ENCODE measurements at regions not wholly inside any gene's neighbourhood (a gene's known extent, or its start where the extent isn't known, plus 50 kb on each side); places are given as distances from the start of the nearest gene placed in this dataset.
"Not testable (repeated sequence)": the region's sequence is repeated elsewhere in the genome, so short reads cannot be mapped to it uniquely, and the experiment has no call there.

- DNase-seq = no peak
Measured at GRCh38 chr10:78419481-78420265, 386.0 kb downstream of the RPS24 start.

DNA sequence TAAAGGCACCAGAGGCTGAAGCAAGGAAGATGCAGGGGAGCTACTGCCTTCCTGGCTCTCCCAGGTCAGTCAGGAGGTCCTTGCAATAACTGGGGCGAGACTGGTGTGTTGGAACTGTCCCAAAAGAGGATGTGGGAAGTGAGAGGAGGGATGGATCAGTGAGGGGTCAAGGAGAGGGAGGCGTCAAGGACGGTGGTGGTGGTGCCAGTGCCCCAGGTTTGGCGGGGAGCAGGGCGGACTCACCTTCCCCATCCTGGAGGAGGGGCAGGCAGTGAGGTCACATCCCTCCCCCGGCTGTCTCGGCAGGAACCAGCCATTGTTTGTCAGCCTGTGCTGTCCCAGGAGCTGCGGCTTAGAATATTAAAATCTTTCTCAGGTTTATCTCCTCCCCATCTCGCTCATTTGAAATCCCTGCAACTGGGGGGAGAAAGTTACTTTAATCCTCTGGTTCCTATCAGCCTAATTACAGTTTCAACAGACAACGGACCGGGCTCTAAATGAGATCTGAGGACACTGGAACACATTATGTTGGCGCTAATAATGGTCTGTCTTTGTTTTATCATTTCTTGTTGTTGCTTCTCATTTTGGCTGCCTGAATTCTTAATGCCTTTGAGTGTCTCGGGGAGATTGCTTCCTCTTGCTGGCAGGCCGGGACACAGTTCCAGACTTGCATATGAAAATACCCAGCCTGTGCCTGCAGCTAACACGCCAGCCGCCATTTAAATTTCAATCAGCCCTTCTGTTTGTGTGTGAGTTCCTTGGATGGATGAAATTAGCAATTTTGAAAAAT is 387.5 kb downstream of the RPS24 start:
- DNase-seq = no peak

DNA sequence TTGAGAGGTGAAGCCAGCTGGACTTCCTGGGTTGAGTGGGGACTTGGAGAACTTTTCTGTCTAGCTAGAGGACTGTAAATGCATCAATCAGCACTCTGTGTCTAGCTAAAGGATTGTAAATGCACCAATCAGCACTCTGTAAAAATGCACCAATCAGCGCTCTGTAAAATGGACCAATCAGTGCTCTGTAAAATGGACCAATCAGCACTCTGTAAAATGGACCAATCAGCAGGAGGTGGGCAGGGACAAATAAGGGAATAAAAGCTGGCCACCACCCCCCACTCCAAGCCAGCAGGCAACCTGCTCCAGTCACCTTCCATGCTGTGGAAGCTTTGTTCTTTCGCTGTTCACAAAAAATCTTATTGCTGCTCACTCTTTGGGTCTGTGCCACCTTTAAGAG is 390.4 kb downstream of the RPS24 start:
- DNase-seq = not testable (repeated sequence)

DNA sequence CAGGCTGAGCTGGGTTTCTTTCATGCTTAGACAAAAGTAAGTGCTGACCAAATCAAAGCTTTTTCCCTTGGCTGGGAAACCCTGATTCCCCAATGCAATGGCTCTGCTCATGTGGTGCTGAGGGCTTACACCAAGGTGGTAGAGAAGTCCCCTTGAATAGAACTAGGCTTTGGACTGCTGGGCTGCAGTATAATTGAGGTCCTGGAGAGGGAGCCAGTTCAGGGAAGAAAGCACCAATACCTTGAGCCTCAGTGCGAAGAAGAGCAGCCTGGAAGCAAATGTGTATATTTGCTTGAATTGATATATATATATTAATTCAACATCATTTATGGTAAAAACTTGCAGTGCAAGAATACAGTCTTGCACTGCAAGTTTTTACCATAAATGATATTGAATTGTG is 391.1 kb downstream of the RPS24 start:
- no peak for DNase-seq

DNA sequence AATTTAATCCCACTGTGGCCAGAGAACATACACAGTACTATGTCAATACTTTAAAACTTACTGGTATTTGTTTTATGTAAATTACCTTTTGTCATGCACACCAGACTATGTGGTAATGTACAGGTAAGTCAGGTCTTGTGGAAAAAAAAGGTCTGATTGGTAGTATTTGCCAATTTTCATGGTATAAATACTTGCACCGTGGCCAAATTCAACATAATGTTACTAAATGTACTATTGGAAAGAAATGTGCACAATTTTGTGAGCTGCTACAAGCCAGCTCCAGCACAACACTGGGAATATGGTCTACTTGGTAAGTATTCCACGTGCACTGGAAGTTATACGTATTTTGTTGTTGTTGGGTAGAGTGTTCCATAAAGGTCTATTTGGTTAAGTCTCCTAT is 392.5 kb downstream of the RPS24 start:
- DNase-seq = no peak

GRCh38 chr10:78427497-78428031 is 393.9 kb downstream of the RPS24 start:
- no peak for DNase-seq

DNA sequence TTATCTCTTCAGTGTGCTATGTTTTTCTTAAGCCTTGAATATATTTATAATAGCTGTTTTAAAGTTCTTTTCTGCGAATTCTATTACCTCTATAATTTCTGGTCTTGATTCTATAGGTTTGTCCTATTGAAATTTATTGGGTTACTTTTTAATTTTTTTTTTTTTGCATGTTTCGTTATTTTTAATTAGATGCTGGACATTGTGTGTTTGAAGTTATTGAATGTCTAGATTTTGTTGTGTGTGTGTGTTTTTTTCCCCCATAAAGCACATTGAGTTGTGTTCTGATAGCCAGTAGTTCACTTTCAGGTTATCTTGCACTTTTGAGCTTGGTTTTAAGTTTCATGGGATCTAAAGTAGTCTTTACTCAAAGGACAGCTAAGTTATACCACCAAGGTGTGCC is 394.9 kb downstream of the RPS24 start:
- no peak for DNase-seq

DNA sequence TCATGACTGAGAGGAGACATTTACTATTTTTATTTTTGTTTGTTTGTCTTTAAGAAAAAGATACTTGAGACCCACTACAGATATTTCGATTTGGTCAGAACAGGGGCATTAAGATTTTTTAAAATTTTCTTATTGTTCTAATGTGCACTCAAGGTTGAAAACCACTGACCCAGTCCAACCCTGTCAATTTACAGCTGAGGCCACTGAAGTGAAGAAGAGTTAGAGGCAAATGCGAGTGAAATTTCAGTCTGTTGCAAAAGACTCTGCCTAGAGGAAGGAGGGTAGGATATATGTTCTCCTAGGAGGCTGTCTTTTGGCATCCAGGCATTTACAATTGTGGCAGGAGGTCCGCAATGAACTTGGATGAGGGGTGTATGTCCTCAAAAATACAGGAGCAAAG is 396.3 kb downstream of the RPS24 start:
- no peak for DNase-seq

- no peak for DNase-seq
Measured at GRCh38 chr10:78432583-78432982, 398.9 kb downstream of the RPS24 start.

GRCh38 chr10:78433076-78433595 is 399.5 kb downstream of the RPS24 start:
- DNase-seq = no peak

DNA sequence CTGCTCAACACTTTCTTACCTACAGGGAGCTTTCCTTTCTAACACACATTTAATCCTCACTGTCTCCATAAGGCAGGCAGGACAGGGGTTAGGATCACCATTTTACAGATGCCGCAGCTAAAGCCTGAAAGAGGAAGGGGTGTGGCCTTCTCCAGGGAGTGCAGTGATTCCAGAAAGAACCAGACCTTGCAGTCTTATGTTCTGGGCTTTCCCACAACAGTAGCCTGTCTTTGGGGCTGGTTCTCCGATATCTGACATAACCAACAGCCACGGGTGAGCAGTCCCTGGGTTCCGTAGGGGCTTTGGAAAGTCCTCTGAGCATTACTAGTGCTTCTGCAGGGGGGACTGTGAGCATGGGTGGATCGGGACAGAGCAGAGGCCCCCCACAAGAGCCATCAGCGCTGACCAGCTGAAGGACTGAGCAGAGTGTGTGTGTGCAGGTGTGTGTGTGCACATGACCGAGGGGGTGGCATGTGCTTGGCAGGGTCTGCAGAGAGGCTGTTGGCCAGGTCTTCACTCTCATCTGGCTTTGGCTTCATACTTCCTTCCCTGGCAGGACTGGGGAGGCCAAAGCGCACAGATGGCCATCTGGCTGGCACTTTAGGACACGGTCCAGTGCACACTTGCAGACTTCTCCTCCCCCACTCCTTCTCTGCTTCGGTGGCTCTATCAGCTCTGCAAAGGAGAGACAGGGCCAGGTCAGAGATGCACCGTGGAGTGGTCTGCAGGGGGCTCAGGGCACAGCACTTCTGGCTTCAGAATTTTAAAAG is 400.3 kb downstream of the RPS24 start:
- DNase-seq = no peak

GRCh38 chr10:78434886-78435285 is 401.2 kb downstream of the RPS24 start:
- DNase-seq = no peak

DNA sequence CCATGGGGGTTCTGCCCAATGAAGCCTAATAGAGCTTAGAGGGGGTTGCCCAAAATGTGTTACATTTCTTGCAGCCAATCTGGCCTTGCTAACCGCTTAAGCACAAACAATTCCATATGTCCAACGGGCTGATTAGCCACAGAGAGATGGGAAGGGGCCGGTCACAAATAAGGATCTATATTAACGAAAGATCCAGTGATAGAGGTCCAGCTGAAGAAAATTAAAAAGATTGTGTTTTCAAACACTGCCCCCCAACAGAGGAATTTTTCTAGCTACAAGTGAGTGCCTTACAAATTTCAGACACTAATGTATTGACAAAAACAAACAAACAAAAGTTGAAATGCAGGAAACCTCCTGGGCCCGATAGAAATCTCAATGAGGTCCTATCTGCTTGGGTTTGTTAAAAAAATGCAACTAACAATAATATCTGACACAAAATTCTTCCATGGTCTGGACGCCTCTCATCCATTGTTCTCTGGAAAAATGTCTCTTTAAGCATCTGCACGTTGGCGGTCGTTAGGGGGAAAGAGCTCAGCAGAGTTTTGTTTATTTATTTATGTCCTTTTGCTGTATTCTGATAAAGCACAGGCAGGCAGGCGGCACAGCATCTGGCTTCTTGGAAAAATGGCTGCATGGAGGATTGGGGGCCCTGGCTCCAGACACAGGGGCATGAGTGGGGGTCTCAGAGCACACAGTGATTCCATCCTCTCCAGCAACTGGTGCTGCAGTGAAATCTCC is 402.0 kb downstream of the RPS24 start:
- DNase-seq = no peak

GRCh38 chr10:78436222-78436573 is 402.5 kb downstream of the RPS24 start:
- DNase-seq = no peak

DNA sequence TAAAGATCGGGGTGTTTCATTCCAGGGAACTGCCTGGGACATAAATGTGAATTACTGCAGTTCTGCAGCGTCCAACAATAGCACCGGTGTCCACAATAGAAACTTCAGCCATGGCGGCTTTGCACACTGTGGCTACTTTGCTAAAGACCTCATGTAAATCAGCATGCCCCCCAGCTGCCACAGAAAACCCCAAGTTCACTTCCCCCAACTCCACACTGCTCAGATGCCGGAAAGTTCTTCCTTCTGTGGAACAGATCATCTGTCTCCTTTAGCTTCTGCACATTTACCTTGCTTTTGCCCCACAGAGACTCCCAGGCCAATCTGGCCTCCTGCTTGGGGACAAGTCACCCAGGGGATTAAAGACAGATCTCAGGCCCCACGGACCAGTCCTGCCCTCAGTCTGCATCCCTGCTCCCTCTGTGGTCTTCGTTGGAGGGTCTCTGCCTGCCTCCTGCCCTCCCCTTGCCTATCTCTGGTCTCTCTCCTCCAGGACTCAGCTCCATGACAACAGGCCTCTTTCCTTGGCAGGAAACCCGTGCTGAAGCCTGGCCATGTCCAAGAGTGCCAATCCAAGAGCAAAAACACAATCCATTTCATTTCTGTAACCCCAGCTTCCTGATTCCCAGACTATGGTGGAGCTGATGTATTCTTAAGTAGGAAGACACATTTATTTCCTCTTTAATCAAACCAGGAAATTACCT is 403.2 kb downstream of the RPS24 start:
- DNase-seq = no peak

GRCh38 chr10:78437407-78437768 is 403.7 kb downstream of the RPS24 start:
- no peak for DNase-seq

GRCh38 chr10:78437998-78438906 is 404.6 kb downstream of the RPS24 start:
- DNase-seq = no peak

- DNase-seq = no peak
Measured at GRCh38 chr10:78438907-78439809, 405.5 kb downstream of the RPS24 start.

- no peak for DNase-seq
Measured at GRCh38 chr10:78441010-78441409, 407.3 kb downstream of the RPS24 start.

GRCh38 chr10:78441694-78442093 is 408.0 kb downstream of the RPS24 start:
- no peak for DNase-seq
